GM20000 (cell line): ENCODE measurements at regions not wholly inside any gene's neighbourhood (a gene's known extent, or its start where the extent isn't known, plus 50 kb on each side); places are given as distances from the start of the nearest gene placed in this dataset.

ENCODE experiments used
- DNase-seq: peaks from one replicate; pipeline ENCODE4 v3.0.0; 2012; ENCODE audit warnings: low spot score
- TF ChIP-seq, protein P1 (sequence below): IDR thresholded peaks from 2 replicates; pipeline ENCODE4 v1.5.1; 2012; ENCODE audit warnings: mild to moderate bottlenecking, control low read depth; ENCODE audit errors: extremely low read depth, missing control alignments

GRCh38 chr5:124678922-124679519 lies 67.4 kb downstream of the ZNF608 start:
- no peak for DNase-seq

DNA sequence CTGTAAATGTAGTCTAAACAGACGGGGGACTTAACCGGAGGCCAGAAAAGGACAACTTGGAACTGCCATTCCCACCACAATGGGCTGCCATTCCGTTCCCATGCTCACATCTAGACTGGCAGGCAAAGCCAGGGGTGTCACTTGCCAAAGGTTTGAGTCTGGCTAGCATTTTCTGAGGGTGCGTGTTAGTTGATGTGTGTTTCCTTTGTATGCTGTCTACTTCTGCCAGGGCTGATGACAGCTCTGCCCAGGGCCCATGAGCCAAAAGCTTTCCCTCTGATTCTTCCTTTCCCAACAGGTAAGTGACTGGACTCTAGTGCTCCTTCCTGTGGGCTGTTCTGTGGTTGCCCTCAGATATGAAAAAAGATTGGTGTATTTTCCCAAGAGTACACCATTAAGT lies 68.0 kb downstream of the ZNF608 start:
- DNase-seq = no peak
- TF ChIP-seq, protein P1, sequence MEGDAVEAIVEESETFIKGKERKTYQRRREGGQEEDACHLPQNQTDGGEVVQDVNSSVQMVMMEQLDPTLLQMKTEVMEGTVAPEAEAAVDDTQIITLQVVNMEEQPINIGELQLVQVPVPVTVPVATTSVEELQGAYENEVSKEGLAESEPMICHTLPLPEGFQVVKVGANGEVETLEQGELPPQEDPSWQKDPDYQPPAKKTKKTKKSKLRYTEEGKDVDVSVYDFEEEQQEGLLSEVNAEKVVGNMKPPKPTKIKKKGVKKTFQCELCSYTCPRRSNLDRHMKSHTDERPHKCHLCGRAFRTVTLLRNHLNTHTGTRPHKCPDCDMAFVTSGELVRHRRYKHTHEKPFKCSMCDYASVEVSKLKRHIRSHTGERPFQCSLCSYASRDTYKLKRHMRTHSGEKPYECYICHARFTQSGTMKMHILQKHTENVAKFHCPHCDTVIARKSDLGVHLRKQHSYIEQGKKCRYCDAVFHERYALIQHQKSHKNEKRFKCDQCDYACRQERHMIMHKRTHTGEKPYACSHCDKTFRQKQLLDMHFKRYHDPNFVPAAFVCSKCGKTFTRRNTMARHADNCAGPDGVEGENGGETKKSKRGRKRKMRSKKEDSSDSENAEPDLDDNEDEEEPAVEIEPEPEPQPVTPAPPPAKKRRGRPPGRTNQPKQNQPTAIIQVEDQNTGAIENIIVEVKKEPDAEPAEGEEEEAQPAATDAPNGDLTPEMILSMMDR = no peak

More at GRCh38 chr5:124678922-124679519, 67.4 kb downstream of the ZNF608 start:
- TF ChIP-seq, protein P1 = no peak

DNA sequence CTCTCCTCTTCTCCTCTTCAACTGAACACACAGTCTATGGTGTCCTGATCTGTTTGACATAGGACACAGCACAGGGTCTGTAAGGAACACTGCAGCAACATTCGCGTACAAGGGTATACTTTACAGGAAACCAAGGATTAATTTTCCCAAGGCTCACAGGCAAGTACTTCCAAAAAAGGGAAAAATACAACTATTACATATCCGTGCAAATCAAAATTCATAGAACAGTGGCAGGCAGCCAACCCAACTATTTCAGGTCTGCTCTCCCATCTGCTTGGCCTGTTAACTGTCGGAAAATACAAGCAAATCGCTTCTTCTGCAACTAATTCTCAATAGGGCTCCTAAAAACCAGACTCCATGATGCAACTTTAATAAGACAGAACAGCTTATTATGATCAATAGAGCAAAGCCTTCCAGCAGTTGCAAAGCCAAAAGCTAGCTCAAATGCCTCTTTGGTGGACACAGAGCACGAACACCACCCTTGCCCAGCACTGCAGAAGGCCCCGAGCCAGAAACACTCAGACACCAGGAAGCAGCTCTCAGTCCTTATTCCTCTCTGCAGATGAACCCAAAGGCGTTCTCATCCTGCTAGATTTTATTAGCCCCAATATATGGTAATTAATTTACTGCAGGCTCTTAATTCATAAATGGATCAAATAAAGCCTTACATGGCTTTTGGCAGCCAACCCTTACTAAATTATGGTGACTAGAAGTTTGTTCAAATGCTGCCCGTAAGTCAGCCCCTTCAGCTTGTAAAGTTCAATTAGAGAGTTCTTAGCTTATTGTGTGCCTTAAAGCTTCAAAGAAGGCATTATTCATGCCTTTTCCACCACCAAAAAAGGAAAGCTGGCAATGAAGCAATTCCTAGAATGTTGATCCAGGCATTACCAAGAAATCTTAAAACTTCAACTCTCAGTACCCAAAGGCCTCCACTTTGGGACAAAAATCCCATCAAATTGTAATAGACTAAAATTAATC lies 68.8 kb downstream of the ZNF608 start:
- no peak for DNase-seq
- TF ChIP-seq, protein P1 = no peak

DNA sequence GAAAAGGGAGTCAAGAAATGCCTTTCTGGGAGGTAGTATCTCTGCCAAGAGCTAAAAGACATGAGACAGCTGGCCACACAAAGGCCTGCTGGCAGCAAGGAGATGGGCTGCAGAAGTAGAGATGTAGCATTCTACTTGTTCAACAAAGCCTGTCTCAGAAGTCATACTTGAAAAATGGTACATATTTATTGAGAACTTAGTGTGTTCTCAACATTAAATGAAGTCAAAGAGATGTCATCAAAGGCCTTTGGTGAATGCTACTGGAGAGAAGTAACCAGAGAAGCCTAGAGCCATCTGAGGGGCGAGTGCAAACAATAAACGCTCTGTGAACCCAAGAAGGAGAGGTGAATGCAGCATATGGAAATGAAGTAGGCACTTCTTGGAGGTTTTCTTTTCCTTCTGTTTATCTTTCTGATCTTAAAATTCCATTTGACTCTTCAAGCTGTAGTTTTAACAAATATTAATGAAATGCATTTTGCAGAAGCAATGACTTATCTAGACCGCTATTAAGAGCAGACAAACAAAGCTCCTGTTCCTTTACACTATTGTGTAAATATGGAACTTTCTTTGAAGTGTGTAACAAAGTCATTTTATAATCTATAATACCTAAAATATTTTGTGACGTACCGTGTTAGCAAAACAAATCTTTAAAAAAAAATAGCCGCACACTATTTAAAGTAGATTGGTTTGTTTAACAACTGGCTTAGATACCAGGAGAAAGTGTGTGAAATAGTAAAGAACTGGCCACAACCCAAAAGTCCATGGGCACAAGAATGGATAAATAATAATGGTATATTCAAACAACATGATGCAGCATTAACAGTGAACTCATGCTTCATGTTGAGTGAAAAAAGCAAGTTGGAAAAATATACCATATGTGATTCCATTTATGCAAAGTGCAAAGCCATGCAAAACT lies 70.2 kb downstream of the ZNF608 start:
- TF ChIP-seq, protein P1 = no peak
- DNase-seq = no peak

DNA sequence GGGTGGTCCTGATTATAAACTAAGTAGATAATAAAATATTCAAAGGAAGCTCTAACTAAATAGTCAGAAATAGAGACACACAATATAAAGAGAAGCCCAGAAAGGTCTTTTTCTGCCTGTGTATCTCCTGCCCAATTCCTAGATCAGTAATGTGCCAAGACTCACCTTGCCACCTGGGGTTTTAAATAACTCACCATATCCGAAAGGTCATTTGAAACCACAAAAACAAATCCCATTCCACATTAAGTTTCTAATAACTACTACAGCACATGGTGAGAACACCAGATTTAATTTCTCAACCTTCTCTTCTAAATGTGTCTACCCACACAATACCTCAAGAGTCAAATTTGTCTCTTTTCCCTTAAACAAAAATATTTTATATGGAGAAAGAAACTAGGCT lies 75.2 kb downstream of the ZNF608 start:
- TF ChIP-seq, protein P1 = no peak
- DNase-seq = no peak

DNA sequence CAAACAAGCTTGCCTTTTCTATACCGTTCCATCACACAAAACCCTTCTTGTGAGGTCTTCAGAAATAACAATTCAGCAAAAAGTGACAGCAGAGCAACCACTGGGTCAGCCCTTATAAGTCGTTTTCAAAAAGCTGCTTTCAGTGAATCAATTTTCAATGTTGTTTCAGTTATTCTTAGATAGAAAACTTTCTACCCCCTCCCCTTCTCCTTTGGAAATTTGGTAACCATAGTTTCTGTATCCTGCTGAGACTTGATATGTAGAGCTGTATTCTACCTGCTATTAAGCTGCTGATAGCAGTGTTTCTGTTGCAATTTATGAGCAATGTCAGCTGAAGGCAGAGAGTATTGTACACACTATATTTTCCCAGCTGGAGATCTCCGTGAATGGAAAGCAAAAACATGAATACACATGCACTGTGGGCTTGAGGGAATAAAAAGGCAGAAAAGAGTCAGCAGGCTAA lies 75.7 kb downstream of the ZNF608 start:
- TF ChIP-seq, protein P1 = no peak
- DNase-seq = no peak
